NCI-H524 (cell line): ENCODE measurements at regions not wholly inside any gene's neighbourhood (a gene's known extent, or its start where the extent isn't known, plus 50 kb on each side); places are given as distances from the start of the nearest gene placed in this dataset.
"Not testable (repeated sequence)": the region's sequence is repeated elsewhere in the genome, so short reads cannot be mapped to it uniquely, and the experiment has no call there.

Experiments
- DNase-seq, 2 experiments: peaks; one replicate each; lab custom pipeline; 2025; lab: John Stamatoyannopoulos, UW

DNA sequence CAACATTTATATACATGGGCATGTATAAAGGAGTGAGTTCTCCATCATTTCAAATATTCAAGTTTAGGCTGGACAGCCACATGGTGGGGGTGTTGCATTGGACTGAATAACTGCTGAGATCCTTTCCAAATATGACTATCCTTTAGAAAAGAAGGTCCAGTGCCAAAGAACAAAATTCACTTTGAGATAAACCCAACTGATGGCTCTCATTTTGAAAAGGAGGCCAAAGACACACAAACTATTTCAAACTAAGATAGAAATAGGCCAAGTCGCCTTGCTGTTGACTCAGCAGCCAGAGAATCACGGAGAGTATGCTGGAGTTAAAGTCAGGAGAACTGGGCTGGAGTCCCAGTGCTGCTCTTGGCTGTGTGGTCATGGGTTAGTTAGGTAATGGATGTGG is 204.5 kb upstream of the LRATD1 start:
- no peak for DNase-seq

DNA sequence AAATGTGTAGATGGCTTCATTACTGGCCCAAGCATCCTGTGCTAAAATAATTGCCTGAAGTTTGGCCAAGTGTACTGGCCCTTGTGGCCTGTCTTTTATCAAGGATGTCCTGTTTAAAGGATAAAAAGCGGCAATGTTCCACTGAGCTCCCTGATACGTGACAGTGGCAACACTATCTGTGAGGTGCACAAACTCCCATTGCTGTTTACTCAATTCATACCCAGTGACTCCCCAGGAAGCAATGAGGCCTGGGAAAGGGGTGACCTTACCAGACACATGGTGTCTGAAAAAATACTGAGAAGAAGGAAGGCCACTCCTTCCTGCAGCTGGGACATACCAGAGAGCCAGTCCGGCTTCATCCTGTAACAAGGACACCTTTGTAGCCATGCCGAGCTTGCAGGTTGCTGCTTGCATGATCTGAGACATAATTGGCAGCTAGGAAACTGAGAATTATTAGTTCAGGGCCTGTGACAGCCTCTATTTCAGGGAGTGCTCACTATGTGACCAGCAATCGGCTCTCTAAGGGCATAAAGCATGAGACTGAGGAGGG is 198.5 kb upstream of the LRATD1 start:
- DNase-seq = no peak

- DNase-seq = no peak
These were observed 186.8 kb upstream of the LRATD1 start for GRCh38 chr2:14445670-14446069.

- DNase-seq = no peak
These were observed 184.2 kb upstream of the LRATD1 start for GRCh38 chr2:14448340-14448739.

- DNase-seq = peak in 1 of 2 experiments; percentile 10
These were observed 181.2 kb upstream of the LRATD1 start for GRCh38 chr2:14451312-14451711.

GRCh38 chr2:14454202-14454601 is 178.3 kb upstream of the LRATD1 start:
- no peak for DNase-seq

DNA sequence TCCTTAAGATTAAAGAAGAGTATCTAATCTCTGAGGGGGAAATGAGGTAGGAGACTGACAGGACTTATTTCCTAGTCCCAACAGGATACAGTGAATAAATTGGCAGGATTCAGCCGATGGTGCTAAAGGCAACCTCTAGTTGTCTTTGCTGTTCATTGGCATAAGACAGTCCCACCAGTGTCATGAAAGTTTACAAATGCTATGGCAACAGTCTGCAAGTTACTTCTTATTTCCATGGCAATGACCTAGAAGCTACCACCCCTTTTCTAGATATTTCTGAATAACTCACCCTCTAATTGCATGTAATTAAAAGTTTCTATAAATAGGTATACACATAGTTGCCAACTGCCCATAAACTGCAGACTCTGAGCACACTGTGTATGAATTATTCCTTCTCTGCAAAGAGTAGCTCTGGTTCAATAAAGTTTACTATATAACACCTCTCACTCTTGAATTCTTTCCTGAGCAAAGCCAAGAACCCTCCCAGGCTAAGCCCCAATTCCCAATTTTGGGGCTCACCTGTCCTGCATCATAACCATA is 172.7 kb upstream of the LRATD1 start:
- DNase-seq = no peak

DNA sequence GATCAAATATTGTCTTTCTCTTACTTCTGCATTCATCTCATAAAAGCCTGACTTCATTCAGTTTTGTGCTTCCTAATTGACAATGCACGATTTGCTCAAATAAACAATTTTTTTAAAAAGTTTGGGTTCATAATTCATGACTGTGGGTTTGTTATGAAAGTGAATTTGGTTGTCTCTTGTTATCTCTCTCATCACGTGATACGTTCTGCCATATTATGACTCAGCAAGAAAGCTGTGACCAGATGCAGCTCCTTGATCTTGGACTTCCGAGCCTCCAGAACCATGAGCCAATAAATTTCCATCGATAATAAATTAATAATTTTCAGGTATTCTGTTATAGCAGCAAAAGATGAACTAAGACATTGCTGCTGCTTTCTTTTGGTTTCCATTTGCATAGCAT is 156.5 kb upstream of the LRATD1 start:
- DNase-seq = no peak

- no peak for DNase-seq
These were observed 153.0 kb upstream of the LRATD1 start for GRCh38 chr2:14479486-14479885.

GRCh38 chr2:14480120-14480519 is 152.4 kb upstream of the LRATD1 start:
- no peak for DNase-seq

- no peak for DNase-seq
These were observed 151.6 kb upstream of the LRATD1 start for GRCh38 chr2:14480906-14481305.

- no peak for DNase-seq
These were observed 139.5 kb upstream of the LRATD1 start for GRCh38 chr2:14492920-14493503.

- DNase-seq = no peak
These were observed 137.8 kb upstream of the LRATD1 start for GRCh38 chr2:14494759-14495158.

DNA sequence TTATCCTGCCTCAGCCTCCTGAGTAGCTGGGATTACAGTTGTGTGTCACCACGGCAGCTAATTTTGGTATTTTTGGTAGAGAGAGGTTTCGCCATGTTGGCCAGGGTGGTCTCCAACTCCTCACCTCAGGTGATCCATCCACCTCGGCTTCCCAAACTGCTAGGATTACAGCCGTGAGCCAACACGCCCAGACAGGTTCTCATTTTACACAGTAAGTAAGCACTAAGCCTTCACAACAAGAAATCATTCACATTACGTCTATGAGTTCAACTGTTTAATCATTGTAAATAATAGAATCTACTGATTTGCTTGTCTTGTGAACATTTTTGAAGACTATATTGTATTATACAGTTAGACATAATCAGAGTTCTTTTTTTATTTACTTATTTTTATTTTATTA is 131.5 kb upstream of the LRATD1 start:
- DNase-seq = no peak

GRCh38 chr2:14506955-14507354 is 125.6 kb upstream of the LRATD1 start:
- DNase-seq = not testable (repeated sequence)

GRCh38 chr2:14511541-14511940 is 121.0 kb upstream of the LRATD1 start:
- DNase-seq = no peak

GRCh38 chr2:14513903-14514302 is 118.6 kb upstream of the LRATD1 start:
- no peak for DNase-seq

DNA sequence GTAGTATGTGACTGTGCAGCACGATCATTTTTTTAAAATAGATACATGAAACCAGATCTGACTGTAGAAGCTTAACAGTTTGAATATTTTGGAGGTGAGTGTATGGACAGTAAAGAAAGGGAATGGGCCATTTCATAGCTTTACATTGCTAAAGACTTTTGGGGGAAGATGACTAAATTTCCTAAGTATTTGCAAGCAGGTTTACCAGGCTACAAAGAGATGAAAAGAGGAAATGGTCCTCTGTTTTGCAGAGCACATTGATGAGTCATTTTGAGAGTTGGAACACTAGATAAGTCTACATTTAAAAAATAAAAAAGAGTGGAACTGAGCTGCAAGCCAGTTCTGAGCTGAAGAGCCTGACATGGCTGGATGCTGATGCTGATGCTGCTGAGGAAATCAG is 115.7 kb upstream of the LRATD1 start:
- DNase-seq = no peak

DNA sequence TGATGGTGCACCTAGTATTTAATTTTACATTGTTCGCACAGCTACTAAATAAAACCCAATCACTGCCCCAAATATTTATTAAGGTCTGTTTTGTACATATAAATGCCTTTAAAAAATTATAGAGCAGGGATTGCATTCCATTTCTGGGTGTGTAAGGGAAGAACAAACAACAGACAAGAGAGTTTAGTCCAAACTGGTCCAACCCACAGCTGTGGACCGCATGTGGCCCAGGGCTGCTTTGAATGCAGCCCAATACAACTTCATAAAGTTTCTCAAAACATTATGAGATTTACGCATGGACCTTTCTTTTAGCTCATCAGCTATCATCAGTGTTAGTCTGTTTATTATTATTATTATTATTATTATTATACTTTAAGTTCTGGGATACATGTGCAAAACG is 114.8 kb upstream of the LRATD1 start:
- DNase-seq = no peak

DNA sequence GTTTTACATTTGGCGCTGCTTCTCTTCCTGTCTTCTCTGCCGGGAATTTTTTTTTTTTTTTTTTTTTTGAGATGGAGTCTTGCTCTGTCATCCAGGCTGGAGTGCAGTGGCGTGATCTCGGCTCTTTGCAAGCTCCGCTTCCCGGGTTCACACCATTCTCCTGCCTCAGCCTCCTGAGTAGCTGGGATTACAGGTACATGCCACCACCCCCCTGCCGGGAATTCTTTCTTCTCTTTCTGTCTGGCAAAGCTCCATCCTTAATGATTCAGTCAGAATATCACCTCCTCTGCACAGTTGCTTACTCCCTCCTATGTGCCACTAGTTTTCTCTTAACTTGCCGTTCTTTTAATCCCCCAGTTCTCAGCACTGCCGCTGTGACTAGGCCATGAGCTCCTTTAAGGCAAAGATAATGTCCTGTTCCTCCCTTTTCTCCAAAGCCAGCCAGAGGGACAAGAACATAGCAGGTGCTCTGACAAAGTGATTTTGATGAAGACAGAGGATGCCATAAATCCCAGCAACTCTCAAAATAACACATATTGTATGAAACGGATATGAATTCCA is 112.1 kb upstream of the LRATD1 start:
- DNase-seq = no peak

- DNase-seq = no peak
These were observed 108.3 kb upstream of the LRATD1 start for GRCh38 chr2:14524041-14524802.

- no peak for DNase-seq
These were observed 107.8 kb upstream of the LRATD1 start for GRCh38 chr2:14524803-14525080.

GRCh38 chr2:14530506-14530905 is 102.0 kb upstream of the LRATD1 start:
- no peak for DNase-seq
